ENCODE measurements at regions not wholly inside any gene's neighbourhood (a gene's known extent, or its start where the extent isn't known, plus 50 kb on each side); places are given as distances from the start of the nearest gene placed in this dataset.

GRCh38 chr14:34122081-34122480 lies 171.2 kb upstream of the EGLN3 start:
- no peak for DNase-seq

- DNase-seq = no peak
These were observed 169.5 kb upstream of the EGLN3 start for GRCh38 chr14:34120185-34120977.

DNA sequence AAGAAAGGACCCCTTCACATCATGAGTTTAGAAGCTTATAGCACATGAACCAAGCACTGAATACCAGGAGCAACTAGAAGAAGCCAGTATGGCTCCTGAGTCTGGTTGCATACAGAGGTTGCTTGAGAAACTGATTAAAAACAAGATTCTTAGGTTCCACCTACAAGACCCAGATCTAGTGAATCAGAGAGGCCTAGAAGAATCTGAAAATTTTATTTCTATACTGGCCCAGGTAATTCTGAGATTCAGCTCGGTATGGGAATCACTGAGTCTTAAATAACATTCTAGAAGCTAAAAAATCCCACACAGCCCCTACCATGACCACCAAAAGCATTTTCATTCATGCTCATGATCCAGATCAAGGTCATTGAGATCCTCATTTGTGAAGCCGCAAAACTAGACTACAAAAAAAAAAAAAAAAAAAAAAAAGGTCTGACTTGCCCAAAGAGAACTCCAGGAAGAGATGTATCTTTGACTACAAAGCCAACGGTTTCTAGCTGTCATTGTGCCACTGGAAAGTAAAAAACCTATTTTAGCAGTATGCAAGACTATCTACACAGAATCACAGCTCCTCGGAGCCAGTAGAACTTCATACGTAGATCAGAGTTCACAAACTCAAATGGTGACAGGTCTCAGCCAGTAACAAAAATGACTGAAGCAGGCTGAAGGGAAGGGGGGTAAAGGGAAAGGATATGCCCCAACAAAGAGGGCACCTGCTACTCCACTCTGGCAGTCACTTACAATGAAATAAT lies 168.4 kb upstream of the EGLN3 start:
- DNase-seq = no peak

DNA sequence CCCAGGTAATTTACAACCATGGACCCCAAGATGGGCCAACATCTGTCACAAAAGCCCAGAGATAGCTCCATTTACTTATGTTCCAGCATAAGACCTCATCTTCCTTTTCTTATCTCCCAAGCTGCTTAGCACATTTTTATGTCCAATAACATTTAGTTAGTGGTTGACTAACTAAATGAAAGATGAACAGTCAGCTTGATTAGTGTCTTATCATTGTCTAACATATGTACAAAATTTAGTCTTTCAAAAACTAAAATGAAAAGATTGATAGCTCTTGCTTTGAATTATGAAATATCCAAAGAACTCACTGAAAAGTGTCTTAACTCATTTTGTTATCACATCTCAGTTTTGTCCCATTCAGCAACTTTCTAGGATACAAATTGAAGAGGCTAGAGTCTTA lies 163.1 kb upstream of the EGLN3 start:
- DNase-seq = no peak

DNA sequence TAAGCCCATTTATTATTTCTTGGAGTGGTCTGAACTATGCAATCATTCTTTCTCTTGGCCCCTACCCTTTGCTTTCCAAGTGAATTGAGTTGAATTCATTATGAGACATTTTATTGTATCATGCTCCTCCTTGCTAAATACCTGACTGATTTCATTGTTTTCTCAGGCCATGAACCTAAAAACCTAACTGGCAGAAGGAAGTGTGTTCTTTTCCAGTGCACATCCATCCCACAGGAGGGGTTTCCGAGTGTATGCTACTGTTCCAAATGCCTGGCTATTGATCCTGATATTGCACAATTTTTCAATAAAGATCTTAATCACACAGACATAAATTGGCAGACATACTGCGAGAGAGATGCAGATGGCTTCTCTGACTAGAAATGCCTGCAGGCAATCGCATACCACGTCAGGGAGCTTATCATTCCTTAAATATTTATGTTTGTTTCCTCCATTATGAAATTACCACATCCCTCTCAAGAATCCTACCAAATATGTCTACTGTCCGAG lies 162.2 kb upstream of the EGLN3 start:
- no peak for DNase-seq

DNA sequence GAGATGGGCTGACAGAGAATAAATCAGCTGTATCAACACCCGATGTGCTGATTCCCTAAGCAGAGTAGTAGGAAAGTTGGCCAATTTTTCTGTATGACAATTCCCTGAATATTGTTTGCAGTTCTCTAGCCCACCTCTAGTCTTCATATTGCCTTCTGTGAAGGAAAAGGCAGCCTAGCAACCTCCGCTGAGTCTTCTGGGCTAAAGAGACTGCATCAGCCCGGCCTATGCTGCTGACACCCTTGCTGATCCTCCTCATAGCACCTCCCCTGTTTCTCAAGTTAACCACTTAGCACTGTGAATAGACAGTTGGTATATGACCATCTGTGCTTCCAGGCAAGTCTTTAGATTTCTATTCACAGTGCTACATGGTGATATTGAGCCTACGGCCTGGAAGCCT lies 161.1 kb upstream of the EGLN3 start:
- DNase-seq = no peak

DNA sequence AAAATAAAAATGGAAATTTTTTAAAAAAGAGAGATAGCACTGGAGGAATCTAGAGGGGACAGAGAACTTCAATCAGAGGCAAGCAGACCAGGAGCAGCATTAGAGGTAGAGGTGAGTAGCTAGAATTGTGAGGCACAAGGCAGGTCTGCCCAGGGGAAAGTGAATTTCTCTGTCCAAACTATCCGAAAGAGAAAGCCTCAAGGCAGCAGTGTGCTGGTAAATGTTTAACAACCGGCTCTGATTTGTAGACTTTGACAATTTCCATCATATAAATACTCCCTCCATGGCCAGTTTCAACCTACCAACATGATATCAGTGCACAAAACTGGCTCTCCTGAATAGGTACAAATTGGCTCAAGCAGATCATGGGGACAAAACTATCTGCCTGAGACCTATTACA lies 160.6 kb upstream of the EGLN3 start:
- DNase-seq = no peak

- DNase-seq = no peak
These were observed 159.7 kb upstream of the EGLN3 start for GRCh38 chr14:34110531-34110930.

GRCh38 chr14:34107441-34107840 lies 156.6 kb upstream of the EGLN3 start:
- no peak for DNase-seq

GRCh38 chr14:34106310-34106709 lies 155.4 kb upstream of the EGLN3 start:
- DNase-seq = no peak

- DNase-seq = no peak
These were observed 153.9 kb upstream of the EGLN3 start for GRCh38 chr14:34104489-34105397.

DNA sequence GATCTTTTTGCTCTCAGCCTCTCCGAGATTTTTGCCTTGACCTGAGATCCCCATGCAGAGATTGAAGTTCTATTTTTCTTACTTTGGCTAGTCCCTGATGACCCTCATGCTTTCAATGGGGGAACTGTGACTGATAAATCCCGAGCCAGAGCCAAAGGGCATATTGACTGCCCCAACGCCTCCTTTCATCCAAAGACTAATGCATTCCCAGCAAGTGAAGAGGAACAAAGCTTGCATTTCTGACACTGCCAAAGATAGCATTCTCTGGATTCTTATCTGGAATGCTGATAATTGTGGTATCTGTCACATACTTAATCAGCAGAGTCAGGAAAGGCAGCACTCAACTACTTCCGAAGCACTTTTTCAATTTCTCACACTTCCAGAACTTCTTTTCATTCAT lies 152.3 kb upstream of the EGLN3 start:
- DNase-seq = no peak

GRCh38 chr14:34099635-34100034 lies 148.8 kb upstream of the EGLN3 start:
- DNase-seq = no peak

- no peak for DNase-seq
These were observed 148.1 kb upstream of the EGLN3 start for GRCh38 chr14:34098985-34099349.

DNA sequence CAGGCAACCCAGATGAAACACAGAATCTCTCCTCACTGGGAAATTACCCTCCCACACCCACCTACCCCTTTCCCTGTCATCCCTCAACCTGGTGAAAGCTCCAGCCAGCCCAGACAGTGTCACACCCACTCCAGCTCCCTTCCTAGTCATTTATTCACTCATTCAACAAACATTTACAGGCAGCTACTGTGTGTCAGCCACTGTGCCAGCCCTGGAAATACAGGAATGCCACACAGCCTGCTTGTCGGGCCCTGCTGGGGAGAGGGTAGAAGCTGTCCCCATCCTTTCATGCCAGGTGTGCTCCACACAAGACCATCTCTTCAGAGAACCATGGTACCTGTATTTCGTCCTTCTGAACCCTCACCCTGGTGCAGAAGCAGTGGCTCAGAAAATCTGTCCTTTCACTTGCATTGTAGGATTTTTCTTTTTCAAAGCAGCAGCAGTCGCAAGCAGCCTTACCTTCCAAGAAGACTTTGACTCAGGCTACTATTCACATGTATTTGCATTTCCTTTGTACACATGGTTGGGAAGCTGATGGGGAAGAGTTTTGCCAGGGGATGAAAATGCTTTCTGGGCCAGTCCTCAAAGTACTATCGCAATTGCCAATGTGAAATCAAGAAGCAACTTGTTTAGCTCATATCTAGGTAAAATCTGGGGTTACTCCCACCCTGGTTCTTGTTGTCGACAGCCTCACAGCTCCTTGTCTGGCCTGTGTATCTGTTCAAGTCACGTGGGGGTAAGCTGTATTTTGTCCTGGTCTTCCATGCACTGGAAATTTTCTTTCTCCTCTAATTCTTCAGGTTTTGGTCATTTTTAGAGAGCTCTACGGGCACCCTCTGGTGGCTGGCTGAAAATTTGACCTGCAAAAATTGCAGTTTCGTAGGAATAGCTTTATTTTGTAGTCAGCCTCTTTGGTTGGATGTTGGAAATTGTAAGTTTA lies 147.4 kb upstream of the EGLN3 start:
- no peak for DNase-seq

DNA sequence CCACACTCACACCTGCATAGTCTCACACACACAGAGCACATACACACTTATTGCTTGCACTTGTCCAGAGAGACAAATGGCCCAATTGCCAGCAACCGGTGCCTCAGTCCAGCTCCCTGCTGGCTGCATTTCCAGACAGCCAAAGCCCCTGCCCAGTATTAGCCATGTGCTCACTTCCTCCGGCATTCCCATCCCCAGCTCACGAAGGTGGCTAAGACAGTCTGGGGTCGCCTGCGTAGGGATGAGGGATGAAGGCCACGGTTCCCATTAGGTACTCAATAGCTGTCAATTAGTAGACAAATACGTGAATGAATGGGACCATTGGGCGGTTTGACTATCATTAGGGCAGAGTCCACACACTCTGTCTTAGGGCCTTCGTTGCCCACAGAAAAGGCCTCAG lies 146.8 kb upstream of the EGLN3 start:
- DNase-seq = no peak

DNA sequence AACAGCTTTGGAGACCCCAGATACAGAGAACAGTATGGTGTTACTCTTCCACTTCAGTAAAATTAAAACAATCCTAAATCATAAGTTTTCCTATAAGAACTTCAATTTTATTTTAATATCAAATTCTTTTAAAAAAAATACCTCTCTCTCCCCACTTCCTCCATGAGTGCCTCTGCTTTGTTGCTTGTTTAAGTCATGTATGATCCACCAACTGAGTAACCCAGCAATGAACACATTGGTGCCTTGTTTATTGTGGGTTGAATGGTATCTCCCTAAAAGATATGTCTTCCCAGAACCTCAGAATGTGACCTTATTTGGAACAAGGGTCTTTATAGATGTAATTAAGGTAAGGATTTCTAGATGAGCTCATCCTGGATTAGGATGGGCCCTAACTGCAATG lies 143.5 kb upstream of the EGLN3 start:
- DNase-seq = no peak

- no peak for DNase-seq
These were observed 143.0 kb upstream of the EGLN3 start for GRCh38 chr14:34093883-34094282.

DNA sequence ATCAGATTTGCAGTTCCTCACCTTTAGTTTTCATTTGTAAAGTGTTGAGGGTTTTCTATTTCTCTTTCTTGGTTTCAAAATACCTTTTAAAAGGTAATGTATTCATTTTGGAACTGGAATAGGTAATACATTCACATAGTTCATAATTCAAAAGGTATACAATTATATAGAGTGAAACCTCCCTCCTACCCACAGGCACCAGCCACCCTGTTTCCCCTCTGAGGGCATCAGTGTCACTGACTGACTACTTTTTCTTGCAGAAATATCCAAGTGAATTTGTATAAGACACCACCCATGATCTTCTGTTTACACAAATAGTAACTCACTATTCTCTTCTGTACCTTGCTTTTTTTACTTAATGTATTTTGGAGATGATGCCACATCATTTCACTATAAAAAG lies 139.6 kb upstream of the EGLN3 start:
- no peak for DNase-seq

GRCh38 chr14:34088914-34089313 lies 138.0 kb upstream of the EGLN3 start:
- no peak for DNase-seq

GRCh38 chr14:34087571-34087970 lies 136.7 kb upstream of the EGLN3 start:
- DNase-seq = no peak

DNA sequence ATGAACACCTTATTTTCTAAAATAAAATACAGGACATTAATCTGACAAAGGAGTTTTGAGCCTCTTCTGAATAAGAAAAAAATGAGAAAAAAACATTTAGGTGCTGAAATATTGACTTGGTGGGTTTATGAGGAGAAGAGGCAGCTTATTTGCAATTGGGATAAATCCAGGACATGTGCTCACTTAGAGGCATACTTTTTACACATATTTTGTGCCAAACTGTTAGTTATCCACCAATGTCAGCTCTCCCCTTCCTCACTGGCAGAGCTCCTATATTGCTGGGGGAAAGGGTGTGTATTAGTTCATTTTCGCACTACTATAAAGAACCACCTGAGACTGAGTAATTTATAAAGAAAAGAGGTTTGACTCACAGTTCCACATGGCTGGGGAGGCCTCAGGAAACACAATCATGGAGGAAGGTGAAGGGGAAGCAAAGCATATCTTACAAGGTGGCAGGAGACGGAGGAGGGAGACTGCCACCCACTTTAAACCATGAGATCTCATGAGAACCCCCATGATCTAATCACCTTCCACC lies 135.4 kb upstream of the EGLN3 start:
- DNase-seq = no peak

All from stimulated activated CD4-positive, alpha-beta T cell treated with anti-CD3 and anti-CD28 coated beads, Interleukin-1b, Interleukin-23, amount 100 ng/mL, for 48 hours (primary cell).